ENCODE measurements at regions not wholly inside any gene's neighbourhood (a gene's known extent, or its start where the extent isn't known, plus 50 kb on each side); places are given as distances from the start of the nearest gene placed in this dataset.

DNA sequence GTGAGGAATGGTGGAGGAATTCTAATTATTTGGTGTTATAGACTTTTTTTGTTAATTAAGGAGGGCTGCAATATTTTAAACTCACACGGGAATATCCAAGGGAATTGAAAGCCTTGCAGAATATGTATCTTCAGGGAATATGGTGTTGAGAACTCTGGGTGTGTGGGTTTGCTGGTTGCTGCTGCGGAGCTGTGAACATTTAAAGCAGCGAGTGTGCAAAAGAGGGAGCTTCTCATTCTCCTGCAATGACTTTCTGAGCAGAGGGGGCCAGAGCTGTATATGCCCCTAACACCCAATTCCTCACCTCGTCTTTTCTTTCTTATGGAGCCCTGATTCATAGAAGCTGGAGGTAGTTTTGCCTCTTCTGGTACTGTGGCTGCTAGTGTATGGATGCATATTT, 217.7 kb downstream of the HIPK3 start:
- DNase-seq = no peak
- TF ChIP-seq, protein P1, sequence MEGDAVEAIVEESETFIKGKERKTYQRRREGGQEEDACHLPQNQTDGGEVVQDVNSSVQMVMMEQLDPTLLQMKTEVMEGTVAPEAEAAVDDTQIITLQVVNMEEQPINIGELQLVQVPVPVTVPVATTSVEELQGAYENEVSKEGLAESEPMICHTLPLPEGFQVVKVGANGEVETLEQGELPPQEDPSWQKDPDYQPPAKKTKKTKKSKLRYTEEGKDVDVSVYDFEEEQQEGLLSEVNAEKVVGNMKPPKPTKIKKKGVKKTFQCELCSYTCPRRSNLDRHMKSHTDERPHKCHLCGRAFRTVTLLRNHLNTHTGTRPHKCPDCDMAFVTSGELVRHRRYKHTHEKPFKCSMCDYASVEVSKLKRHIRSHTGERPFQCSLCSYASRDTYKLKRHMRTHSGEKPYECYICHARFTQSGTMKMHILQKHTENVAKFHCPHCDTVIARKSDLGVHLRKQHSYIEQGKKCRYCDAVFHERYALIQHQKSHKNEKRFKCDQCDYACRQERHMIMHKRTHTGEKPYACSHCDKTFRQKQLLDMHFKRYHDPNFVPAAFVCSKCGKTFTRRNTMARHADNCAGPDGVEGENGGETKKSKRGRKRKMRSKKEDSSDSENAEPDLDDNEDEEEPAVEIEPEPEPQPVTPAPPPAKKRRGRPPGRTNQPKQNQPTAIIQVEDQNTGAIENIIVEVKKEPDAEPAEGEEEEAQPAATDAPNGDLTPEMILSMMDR (IDR thresholded peaks at IDR 0.05) = no peak
- TF ChIP-seq POLR2A (IDR thresholded peaks at IDR 0.05) = no peak
- Histone ChIP-seq H3K4me3 (no peak overlapping the region), H3K4me1 (replicated peaks in 1 of 2) (peaks cover 20 to 31% of the 10 kb centered on the region in 2 donors), H3K9me3 (replicated peaks in 1 of 3) (no peaks in the 10 kb centered on the region), H3K27ac (no peak overlapping the region), H3K27me3 (no peaks in the 10 kb centered on the region), H3K36me3 (replicated peaks in 1 of 2) (no peaks in the 10 kb centered on the region)
- WGBS, 4 donors = 79 to 87% (median 86%) methylated on average over 4 of the region's 4 CpGs
- intact Hi-C loops (cut with DNase I) = no loop called here

DNA sequence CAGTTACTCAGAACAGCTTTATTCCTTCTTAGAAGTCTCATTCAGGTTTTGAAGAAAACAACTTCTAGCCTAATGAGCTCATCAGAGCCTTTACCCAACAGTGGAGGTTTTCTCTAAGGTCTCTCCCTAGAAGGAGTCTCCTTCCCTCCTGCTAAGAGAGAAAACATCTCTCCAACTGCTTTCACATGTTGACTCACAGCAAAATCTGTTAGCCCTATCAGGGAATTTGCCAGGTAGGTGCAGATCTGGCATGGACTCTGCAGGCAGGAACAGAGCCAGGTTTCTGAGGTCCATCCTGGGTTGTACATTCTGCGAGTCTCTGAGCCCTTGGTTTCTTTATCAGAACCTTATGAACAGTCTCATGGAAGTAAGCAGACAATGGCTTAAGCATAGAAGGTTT, 214.4 kb downstream of the HIPK3 start:
- no peaks in the 10 kb centered on the region for H3K9me3 ChIP-seq (replicated peaks in 1 of 3)
- no peaks in the 10 kb centered on the region for H3K27me3 ChIP-seq
- intact Hi-C loops (cut with DNase I) = no loop called here
- no peak for TF ChIP-seq POLR2A (IDR thresholded peaks at IDR 0.05)
- TF ChIP-seq, protein P1 (IDR thresholded peaks at IDR 0.05) = no peak
- no peaks in the 10 kb centered on the region for H3K36me3 ChIP-seq (replicated peaks in 1 of 2)
- H3K4me3 ChIP-seq = no peak overlapping the region
- WGBS, 4 donors = 62 to 79% (median 71%) methylated on average over 1 of the region's 1 CpG; no CpG with 5 or more reads in 1 of the 4 donors
- DNase-seq = no peak
- H3K27ac ChIP-seq = no peak overlapping the region
- H3K4me1 ChIP-seq (replicated peaks in 1 of 2) = no peaks in the 10 kb centered on the region

DNA sequence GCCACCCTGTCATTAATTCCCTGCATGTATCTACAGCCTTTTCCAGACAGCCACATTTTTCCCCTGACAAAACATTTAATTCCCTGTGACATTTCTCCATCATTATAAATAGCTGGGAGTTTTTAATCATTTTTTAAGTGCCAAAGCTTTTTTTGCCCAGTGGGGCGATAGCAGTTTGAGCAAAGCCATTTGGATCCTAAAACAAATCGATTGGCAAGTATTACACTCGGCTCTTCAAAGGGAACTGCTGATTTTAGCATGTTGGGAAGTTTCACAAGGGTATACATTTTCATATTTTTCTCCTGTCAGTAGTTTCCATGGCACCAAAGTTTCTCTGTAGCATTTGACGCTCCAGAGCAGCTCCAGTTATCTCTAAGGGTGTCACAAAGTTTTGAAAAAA, 210.8 kb downstream of the HIPK3 start:
- Histone ChIP-seq H3K4me3 (no peak overlapping the region), H3K4me1 (replicated peaks in 1 of 2) (no peaks in the 10 kb centered on the region), H3K9me3 (replicated peaks in 1 of 3) (no peaks in the 10 kb centered on the region), H3K36me3 (replicated peaks in 1 of 2) (no peaks in the 10 kb centered on the region), H3K27ac (no peak overlapping the region), H3K27me3 (no peaks in the 10 kb centered on the region)
- TF ChIP-seq, protein P1 (IDR thresholded peaks at IDR 0.05) = no peak
- no peak for TF ChIP-seq POLR2A (IDR thresholded peaks at IDR 0.05)
- intact Hi-C loops (cut with DNase I) = no loop called here
- DNase-seq = no peak
- 78 to 90% (median 83%) methylated on average over 4 of the region's 4 CpGs for WGBS, 4 donors

DNA sequence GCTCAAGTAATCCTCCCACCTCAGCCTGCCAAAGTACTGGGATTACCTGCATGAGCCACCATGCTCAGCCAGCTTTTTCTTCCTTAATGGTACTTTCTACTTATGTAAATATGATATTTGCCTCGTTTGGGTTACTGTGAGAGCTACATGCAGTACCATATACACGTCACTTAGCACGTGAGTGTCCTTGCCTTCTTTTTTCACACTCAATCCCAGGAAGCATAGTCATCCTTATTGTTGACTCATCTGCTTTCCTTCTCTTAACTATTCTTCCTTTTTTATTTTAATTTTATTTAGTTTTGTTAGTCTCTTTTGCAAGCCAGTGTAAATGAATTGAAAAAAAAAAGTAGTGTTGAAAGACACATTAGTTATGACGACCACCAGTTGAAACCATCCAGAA, 205.9 kb downstream of the HIPK3 start:
- H3K27ac ChIP-seq = no peak overlapping the region
- no peak overlapping the region for H3K4me3 ChIP-seq
- intact Hi-C loops (cut with DNase I) = no loop called here
- TF ChIP-seq, protein P1 (IDR thresholded peaks at IDR 0.05) = no peak
- TF ChIP-seq POLR2A (IDR thresholded peaks at IDR 0.05) = no peak
- no peaks in the 10 kb centered on the region for H3K9me3 ChIP-seq (replicated peaks in 1 of 3)
- DNase-seq = no peak
- WGBS, 4 donors = 47 to 69% (median 54%) methylated on average over 4 of the region's 4 CpGs
- H3K4me1 ChIP-seq (replicated peaks in 1 of 2) = no peaks in the 10 kb centered on the region
- no peaks in the 10 kb centered on the region for H3K27me3 ChIP-seq
- H3K36me3 ChIP-seq (replicated peaks in 1 of 2) = no peaks in the 10 kb centered on the region

Measured in adrenal gland (tissue), 9 donors.